Tibial nerve (tissue), 3 donors: ENCODE measurements at regions not wholly inside any gene's neighbourhood (a gene's known extent, or its start where the extent isn't known, plus 50 kb on each side); places are given as distances from the start of the nearest gene placed in this dataset.

Experiments used
- CTCF ChIP-seq, 5 experiments: fragments of 200-600 bp in 3 of 5; fragments of 450-650 bp in 2 of 5; sonication (generic) in 3 of 5; IDR thresholded peaks; one replicate each; pipeline ENCODE4 v1.5.1; 2016 to 2019; ENCODE audit warnings: antibody characterized with exemption in 5 of 5, mild to moderate bottlenecking in 3 of 5, moderate library complexity in 2 of 5
- POLR2A ChIP-seq, 2 donors: fragments of 450-650 bp; IDR thresholded peaks; one replicate each; pipeline ENCODE4 v1.6.1; 2017; ENCODE audit warnings: antibody characterized with exemption in 2 of 2, mild to moderate bottlenecking in 2 of 2, moderate library complexity in 2 of 2

- no peak for TF ChIP-seq POLR2A (IDR thresholded peaks at IDR 0.05)
- no peak for TF ChIP-seq CTCF (IDR thresholded peaks at IDR 0.05)
These were observed 212.7 kb downstream of the CENPC start for GRCh38 chr4:67332627-67333026.
